ENCODE measurements at regions not wholly inside any gene's neighbourhood (a gene's known extent, or its start where the extent isn't known, plus 50 kb on each side); places are given as distances from the start of the nearest gene placed in this dataset.
A peak's percentile ranks its signal among the peaks of the same experiment; 100 is the strongest.

DNA sequence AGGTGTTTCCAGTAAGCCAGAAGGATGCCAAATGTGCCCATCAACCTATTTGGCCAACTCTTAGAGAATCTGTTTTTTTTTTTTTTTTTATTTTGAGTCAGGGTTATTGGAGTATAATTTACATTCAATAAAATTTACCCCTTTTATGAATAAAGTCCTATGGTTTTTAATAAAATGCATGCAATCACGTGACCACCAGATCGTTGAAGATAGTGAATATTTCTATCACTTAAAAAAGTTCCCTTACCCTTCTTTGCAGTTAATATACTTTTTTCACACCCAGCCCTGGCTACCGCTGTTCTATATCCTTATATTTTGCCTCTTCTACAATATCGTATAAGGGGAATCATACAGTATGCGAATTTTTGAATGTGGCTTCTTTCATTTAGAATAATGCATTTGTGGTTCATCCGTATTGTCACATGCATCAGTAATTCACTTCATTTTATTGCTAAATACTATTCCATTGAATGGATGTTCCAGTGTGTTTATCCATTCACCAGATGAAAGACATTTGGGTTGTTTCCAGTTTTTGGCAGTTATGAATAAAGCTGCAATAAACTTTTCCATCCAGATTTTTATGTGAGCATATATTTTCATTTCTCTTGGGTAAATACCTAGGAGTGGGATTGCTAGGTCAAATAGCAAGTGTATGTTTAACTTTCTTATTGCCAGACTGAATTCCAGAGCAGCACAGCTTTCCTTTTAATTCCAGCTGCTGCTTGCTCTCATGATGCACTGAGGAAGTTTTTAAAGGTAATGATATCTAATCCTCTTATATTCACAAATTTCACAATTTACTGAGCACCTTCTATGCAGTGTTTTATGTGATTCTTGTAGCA lies 156.3 kb upstream of the NT5C1B start:
- no peaks in the 10 kb centered on the region for H3K4me1 ChIP-seq
- no peaks in the 10 kb centered on the region for H3K36me3 ChIP-seq
- H3K4me3 ChIP-seq, result no peak overlapping the region
- H3K9me3 ChIP-seq, result no peaks in the 10 kb centered on the region
- no peak for ATAC-seq
- DNase-seq, result no peak
- H3K27ac ChIP-seq, result no peak overlapping the region
- intact Hi-C loops (cut with DNase I), result loop anchor here (10.0 kb wide), 2 partner anchors 191 to 619 kb away; no protein-coding TSS in a partner anchor
- no peaks in the 10 kb centered on the region for H3K27me3 ChIP-seq (ENCODE audit: low read depth)
- TF ChIP-seq, protein P1, sequence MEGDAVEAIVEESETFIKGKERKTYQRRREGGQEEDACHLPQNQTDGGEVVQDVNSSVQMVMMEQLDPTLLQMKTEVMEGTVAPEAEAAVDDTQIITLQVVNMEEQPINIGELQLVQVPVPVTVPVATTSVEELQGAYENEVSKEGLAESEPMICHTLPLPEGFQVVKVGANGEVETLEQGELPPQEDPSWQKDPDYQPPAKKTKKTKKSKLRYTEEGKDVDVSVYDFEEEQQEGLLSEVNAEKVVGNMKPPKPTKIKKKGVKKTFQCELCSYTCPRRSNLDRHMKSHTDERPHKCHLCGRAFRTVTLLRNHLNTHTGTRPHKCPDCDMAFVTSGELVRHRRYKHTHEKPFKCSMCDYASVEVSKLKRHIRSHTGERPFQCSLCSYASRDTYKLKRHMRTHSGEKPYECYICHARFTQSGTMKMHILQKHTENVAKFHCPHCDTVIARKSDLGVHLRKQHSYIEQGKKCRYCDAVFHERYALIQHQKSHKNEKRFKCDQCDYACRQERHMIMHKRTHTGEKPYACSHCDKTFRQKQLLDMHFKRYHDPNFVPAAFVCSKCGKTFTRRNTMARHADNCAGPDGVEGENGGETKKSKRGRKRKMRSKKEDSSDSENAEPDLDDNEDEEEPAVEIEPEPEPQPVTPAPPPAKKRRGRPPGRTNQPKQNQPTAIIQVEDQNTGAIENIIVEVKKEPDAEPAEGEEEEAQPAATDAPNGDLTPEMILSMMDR (IDR thresholded peaks at IDR 0.05), result no peak

DNA sequence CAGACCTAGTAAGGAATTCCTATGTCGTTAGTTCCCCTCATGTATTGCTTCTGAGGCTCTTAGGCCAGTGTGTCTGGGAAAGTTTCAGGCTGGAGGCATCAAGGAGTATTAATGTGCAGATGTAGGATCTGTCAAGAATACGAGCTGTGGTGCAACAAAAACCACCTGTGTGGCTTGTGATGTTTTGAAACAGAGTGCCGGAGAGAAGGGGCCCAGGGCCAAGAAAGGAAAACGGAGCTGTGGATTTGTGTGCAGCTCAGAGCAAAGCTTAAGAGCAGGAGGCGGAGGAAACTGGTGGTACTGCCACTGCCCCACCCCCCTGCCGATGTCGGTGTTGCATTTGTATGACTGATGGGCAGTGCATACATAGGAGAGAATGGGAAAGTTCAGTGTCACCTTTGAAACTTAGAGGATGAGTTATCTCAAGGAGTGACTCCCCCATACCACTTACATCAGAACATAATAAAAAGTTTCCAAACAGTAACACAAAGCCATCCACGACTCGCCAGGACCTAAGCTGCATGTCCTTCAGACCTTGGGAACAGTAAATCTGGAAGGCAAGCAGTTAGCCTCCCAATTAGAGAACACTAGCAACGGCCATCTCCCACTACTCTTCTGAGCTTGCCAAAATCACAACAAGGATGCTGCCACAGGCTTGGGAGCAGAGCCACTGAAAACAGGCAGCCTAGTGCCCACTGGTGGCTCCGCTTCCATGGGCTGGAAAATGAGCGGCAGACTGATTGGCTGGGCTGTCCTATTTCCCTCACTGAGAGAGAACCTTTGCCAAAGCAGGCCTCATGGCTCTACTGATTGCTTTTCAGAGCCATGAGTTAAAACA lies 152.7 kb upstream of the NT5C1B start:
- Histone ChIP-seq H3K36me3 (no peaks in the 10 kb centered on the region), H3K27me3 (ENCODE audit: low read depth) (no peaks in the 10 kb centered on the region), H3K4me3 (no peak overlapping the region), H3K27ac (no peak overlapping the region), H3K9me3 (no peaks in the 10 kb centered on the region), H3K4me1 (no peaks in the 10 kb centered on the region)
- TF ChIP-seq, protein P1 (IDR thresholded peaks at IDR 0.05), result no peak
- intact Hi-C loops (cut with DNase I), result loop anchor here (10.0 kb wide), 2 partner anchors 187 to 623 kb away; no protein-coding TSS in a partner anchor
- DNase-seq (peak; percentile 44), ATAC-seq (peak; percentile 62 to 72)

DNA sequence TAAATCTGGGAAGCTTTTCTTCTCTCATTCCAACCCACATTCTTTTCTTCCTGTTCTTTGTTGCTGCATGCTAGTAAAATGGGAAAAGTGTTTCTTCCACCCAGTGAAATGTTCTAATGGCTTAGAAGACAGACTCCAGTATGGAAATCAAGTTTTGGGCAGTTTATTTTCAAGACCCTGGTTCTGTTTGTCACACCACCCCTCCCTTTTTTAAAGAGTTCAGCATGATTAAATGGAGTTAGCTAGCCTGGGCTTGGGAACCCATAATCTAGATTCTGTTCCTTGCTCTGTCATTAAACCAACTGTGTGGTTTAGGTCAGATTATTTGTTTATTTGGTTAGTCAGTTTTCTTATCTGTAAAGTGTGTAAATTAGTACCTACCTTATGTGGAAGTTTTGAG lies 151.8 kb upstream of the NT5C1B start:
- TF ChIP-seq, protein P1 (IDR thresholded peaks at IDR 0.05), result no peak
- Histone ChIP-seq H3K4me3 (no peak overlapping the region), H3K9me3 (peaks cover 3% of the 10 kb centered on the region), H3K27me3 (ENCODE audit: low read depth) (no peaks in the 10 kb centered on the region), H3K4me1 (no peaks in the 10 kb centered on the region), H3K36me3 (no peaks in the 10 kb centered on the region), H3K27ac (peak overlapping the region; percentile 10)
- DNase-seq (no peak), ATAC-seq (no peak)
- intact Hi-C loops (cut with DNase I), result loop anchor here (10.0 kb wide), 2 partner anchors 186 to 624 kb away; no protein-coding TSS in a partner anchor

DNA sequence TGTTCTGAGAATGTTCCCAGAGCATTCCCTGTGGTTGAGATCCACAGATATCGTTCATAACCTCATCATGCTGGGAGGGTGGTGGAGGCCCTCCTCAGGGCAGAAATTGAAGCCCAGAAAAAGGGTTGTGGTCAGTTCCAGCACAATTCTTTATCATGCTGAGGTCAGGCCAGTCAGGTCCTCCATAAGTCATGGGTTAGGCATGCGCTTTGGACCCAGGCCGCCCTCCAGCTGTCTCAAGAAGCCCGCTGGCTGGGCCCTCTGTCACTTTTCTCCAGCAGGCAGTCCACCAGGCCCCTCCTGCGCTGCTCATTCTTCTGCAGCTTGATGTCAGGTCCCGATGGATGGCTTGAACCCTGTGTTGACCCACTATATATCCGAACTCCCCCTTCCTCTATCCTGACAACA lies 151.1 kb upstream of the NT5C1B start:
- TF ChIP-seq, protein P1 (IDR thresholded peaks at IDR 0.05), result no peak
- peak; percentile 46 for DNase-seq
- ATAC-seq, result peak; percentile 37 to 71

DNA sequence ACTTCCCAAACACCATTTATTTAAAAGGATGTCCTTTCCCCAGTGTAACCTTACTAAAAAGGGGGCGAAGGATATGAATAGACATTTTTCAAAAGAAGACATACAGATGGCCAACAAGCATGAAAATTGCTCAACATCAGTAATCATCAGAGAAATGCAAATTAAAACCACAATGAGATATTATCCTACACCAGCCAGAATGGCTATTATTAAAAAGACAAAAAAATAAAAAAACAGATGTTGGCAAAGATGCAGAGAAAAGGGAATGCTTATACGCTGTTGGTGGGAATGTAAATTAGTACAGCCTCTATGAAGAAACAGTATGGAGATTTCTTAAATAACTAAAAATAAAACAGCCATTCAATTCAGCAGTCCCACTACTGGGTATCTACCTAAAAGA lies 142.3 kb upstream of the NT5C1B start:
- peaks cover 3% of the 10 kb centered on the region for H3K9me3 ChIP-seq
- no peak overlapping the region for H3K27ac ChIP-seq
- intact Hi-C loops (cut with DNase I), result no loop called here
- TF ChIP-seq, protein P1 (IDR thresholded peaks at IDR 0.05), result no peak
- H3K36me3 ChIP-seq, result no peaks in the 10 kb centered on the region
- H3K4me1 ChIP-seq, result no peaks in the 10 kb centered on the region
- no peak overlapping the region for H3K4me3 ChIP-seq
- no peaks in the 10 kb centered on the region for H3K27me3 ChIP-seq (ENCODE audit: low read depth)
- ATAC-seq, result no peak
- no peak for DNase-seq

More for the DNA sequence above, 151.1 kb upstream of the NT5C1B start:
- Histone ChIP-seq H3K36me3 (no peaks in the 10 kb centered on the region), H3K27ac (no peak overlapping the region), H3K9me3 (peaks cover 3% of the 10 kb centered on the region), H3K4me3 (no peak overlapping the region), H3K4me1 (no peaks in the 10 kb centered on the region), H3K27me3 (ENCODE audit: low read depth) (no peaks in the 10 kb centered on the region)
- intact Hi-C loops (cut with DNase I), result loop anchor here (10.0 kb wide), 2 partner anchors 186 to 624 kb away; no protein-coding TSS in a partner anchor

Measured in lower lobe of right lung (tissue), 2 donors.